ENCODE measurements at regions not wholly inside any gene's neighbourhood (a gene's known extent, or its start where the extent isn't known, plus 50 kb on each side); places are given as distances from the start of the nearest gene placed in this dataset.

GRCh38 chr20:12627485-12627884, 381.3 kb upstream of the SPTLC3 start:
- TF ChIP-seq, protein P1, sequence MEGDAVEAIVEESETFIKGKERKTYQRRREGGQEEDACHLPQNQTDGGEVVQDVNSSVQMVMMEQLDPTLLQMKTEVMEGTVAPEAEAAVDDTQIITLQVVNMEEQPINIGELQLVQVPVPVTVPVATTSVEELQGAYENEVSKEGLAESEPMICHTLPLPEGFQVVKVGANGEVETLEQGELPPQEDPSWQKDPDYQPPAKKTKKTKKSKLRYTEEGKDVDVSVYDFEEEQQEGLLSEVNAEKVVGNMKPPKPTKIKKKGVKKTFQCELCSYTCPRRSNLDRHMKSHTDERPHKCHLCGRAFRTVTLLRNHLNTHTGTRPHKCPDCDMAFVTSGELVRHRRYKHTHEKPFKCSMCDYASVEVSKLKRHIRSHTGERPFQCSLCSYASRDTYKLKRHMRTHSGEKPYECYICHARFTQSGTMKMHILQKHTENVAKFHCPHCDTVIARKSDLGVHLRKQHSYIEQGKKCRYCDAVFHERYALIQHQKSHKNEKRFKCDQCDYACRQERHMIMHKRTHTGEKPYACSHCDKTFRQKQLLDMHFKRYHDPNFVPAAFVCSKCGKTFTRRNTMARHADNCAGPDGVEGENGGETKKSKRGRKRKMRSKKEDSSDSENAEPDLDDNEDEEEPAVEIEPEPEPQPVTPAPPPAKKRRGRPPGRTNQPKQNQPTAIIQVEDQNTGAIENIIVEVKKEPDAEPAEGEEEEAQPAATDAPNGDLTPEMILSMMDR (conservative IDR thresholded peaks at IDR 0.05 in 1 of 2, IDR thresholded peaks at IDR 0.05 in 1 of 2; ENCODE audit: low read depth in 1 of 2, low read length in 2 of 2), result no peak
- TF ChIP-seq EZH2 (IDR thresholded peaks at IDR 0.05; ENCODE audit: low read length, missing control alignments), result no peak
